ENCODE measurements at regions not wholly inside any gene's neighbourhood (a gene's known extent, or its start where the extent isn't known, plus 50 kb on each side); places are given as distances from the start of the nearest gene placed in this dataset.

DNA sequence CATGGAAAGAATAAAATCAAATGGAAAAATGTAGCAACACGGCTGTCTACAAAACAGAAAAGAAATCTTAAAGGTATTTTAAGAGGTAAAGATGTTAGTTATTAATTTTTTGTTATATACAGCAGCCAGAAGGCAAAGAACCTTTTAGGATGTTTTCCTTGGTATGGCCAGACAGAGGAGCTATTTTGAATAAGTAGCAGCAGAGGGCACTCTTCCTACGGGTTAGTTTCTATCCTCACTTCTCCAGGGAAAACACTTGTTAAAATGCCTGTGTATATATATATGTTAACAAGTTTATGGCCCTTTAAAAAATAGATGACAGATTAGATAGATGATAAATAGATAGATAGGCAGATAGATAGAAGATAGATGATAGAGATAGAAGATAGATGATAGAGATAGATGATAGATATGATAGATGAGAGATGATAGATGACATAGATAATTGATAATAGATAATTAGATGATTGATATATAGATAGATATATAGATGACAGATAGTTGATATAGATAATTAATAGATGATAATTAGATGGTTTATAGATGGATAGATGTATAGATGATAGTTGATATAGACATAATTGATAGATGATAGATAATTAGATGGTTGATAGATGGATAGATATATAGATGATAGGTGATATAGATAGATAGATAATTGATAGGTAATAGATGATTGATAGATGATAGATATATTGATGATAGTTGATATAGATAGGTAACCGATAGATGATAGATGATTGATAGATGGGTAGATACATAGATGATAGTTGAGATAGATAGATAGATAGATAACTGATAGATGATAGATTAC lies 57.8 kb upstream of the WIPF3 start:
- no peaks in the 10 kb centered on the region for H3K4me1 Mint-ChIP-seq
- WGBS (ENCODE audit: insufficient coverage): no CpG with 5 or more reads among the region's 3 CpGs
- no peak overlapping the region for H3K4me2 ChIP-seq (replicated peaks; ENCODE audit: low read depth, low read length, poor library complexity, severe bottlenecking)

More for the DNA sequence above, 57.8 kb upstream of the WIPF3 start:
- DNase-seq (no peak), ATAC-seq (ENCODE audit: low read depth) (no peak)
- no peak overlapping the region for H2AFZ ChIP-seq (ENCODE audit: insufficient read depth, low read depth, low read length, poor library complexity, severe bottlenecking)
- H3K79me2 ChIP-seq (ENCODE audit: control insufficient read depth, insufficient read depth, low read length): no peaks in the 10 kb centered on the region
- H3K4me1 ChIP-seq (ENCODE audit: control insufficient read depth in 2 of 2, insufficient read depth in 2 of 2, low read length in 2 of 2): no peaks in the 10 kb centered on the region
- peaks cover 8% of the 10 kb centered on the region for H3K27me3 Mint-ChIP-seq
- no peaks in the 10 kb centered on the region for H3K27me3 ChIP-seq (replicated peaks in 1 of 4; ENCODE audit: control extremely low read depth in 1 of 4, control insufficient read depth in 3 of 4, insufficient read depth in 4 of 4, low read length in 3 of 4)
- H3K9ac ChIP-seq (ENCODE audit: low read length): no peak overlapping the region
- no peaks in the 10 kb centered on the region for H3K36me3 ChIP-seq (replicated peaks in 1 of 2; ENCODE audit: control extremely low read depth in 1 of 2, control insufficient read depth in 1 of 2, extremely low read depth in 1 of 2, insufficient read depth in 2 of 2, low read length in 1 of 2)
- no peaks in the 10 kb centered on the region for H4K20me1 ChIP-seq (ENCODE audit: control insufficient read depth, insufficient read depth, low read length, poor library complexity, severe bottlenecking)
- intact Hi-C loops (cut with micrococcal nuclease): loop anchor here (2.0 to 5.0 kb wide), 2 partner anchors 114 to 314 kb away; no protein-coding TSS in a partner anchor
- POLR2A ChIA-PET: no interaction called here
- H3K9me3 ChIP-seq (ENCODE audit: control extremely low read depth in 1 of 3, control insufficient read depth in 2 of 3, insufficient read depth in 1 of 3, low read length in 2 of 3): no peaks in the 10 kb centered on the region
- CTCF ChIA-PET: interaction anchor here (1.5 to 1.9 kb wide), 2 partner anchors 173 to 816 kb away, joined by 4 to 5 read pairs; no protein-coding TSS in a partner anchor
- no peak overlapping the region for H3K4me3 Mint-ChIP-seq
- no peak for TF ChIP-seq EZH2 (IDR thresholded peaks at IDR 0.05; ENCODE audit: borderline replicate concordance, insufficient read depth, low read depth, low read length, poor library complexity, severe bottlenecking)
- TF ChIP-seq, protein P1, sequence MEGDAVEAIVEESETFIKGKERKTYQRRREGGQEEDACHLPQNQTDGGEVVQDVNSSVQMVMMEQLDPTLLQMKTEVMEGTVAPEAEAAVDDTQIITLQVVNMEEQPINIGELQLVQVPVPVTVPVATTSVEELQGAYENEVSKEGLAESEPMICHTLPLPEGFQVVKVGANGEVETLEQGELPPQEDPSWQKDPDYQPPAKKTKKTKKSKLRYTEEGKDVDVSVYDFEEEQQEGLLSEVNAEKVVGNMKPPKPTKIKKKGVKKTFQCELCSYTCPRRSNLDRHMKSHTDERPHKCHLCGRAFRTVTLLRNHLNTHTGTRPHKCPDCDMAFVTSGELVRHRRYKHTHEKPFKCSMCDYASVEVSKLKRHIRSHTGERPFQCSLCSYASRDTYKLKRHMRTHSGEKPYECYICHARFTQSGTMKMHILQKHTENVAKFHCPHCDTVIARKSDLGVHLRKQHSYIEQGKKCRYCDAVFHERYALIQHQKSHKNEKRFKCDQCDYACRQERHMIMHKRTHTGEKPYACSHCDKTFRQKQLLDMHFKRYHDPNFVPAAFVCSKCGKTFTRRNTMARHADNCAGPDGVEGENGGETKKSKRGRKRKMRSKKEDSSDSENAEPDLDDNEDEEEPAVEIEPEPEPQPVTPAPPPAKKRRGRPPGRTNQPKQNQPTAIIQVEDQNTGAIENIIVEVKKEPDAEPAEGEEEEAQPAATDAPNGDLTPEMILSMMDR (IDR thresholded peaks at IDR 0.05): peak; percentile 12
- no peak overlapping the region for H3K4me3 ChIP-seq (ENCODE audit: control extremely low read depth in 1 of 5, extremely low read depth in 1 of 5, insufficient read depth in 1 of 5, low read depth in 2 of 5, low read length in 4 of 5)
- no peak overlapping the region for H3K27ac ChIP-seq (ENCODE audit: low read length in 2 of 2)
- no peak overlapping the region for H3K27ac Mint-ChIP-seq
- H3K9me3 Mint-ChIP-seq (ENCODE audit: insufficient read depth): no peaks in the 10 kb centered on the region
